Stimulated activated naive CD8-positive, alpha-beta T cell treated with anti-CD3 and anti-CD28 coated beads, Interleukin-15, Interleukin-2, amounts not matched to agents 100 U/mL and 50 U/mL, for 24 hours (primary cell): ENCODE measurements at regions not wholly inside any gene's neighbourhood (a gene's known extent, or its start where the extent isn't known, plus 50 kb on each side); places are given as distances from the start of the nearest gene placed in this dataset.
A peak's percentile ranks its signal among the peaks of the same experiment; 100 is the strongest.
"Not testable (repeated sequence)": the region's sequence is repeated elsewhere in the genome, so short reads cannot be mapped to it uniquely, and the experiment has no call there.

Experiments
- ATAC-seq: fragments of 150-1000 bp; cut with Tn5 transposase; one replicate; pipeline ENCODE4 v1.10.0; 2021
- DNase-seq: peaks from one replicate; pipeline ENCODE4 v3.0.0; 2021

GRCh38 chr12:115394496-115395220, 710.7 kb upstream of the TBX3 start:
- ATAC-seq (no peak), DNase-seq (no peak)

- no peak for DNase-seq
- ATAC-seq = no peak
Measured at GRCh38 chr12:115388139-115388538, 704.2 kb upstream of the TBX3 start.

GRCh38 chr12:115387467-115387901, 703.5 kb upstream of the TBX3 start:
- DNase-seq = no peak
- no peak for ATAC-seq

GRCh38 chr12:115386946-115387345, 703.0 kb upstream of the TBX3 start:
- ATAC-seq (no peak), DNase-seq (no peak)

- DNase-seq (no peak), ATAC-seq (no peak)
Measured at GRCh38 chr12:115385141-115385540, 701.2 kb upstream of the TBX3 start.

GRCh38 chr12:115384391-115384790, 700.4 kb upstream of the TBX3 start:
- DNase-seq (no peak), ATAC-seq (no peak)

- no peak for ATAC-seq
- no peak for DNase-seq
Measured at GRCh38 chr12:115383668-115384067, 699.7 kb upstream of the TBX3 start.

- no peak for DNase-seq
Measured at GRCh38 chr12:115382681-115383080, 698.7 kb upstream of the TBX3 start.

GRCh38 chr12:115380546-115381120, 696.7 kb upstream of the TBX3 start:
- DNase-seq (no peak), ATAC-seq (no peak)

More at GRCh38 chr12:115382681-115383080, 698.7 kb upstream of the TBX3 start:
- no peak for ATAC-seq

GRCh38 chr12:115378291-115378690, 694.3 kb upstream of the TBX3 start:
- ATAC-seq (no peak), DNase-seq (no peak)

- ATAC-seq (no peak), DNase-seq (no peak)
Measured at GRCh38 chr12:115377779-115378178, 693.8 kb upstream of the TBX3 start.

GRCh38 chr12:115377230-115377629, 693.3 kb upstream of the TBX3 start:
- no peak for ATAC-seq

GRCh38 chr12:115375186-115375991, 691.4 kb upstream of the TBX3 start:
- ATAC-seq = peak; percentile 83
- DNase-seq = peak; percentile 3

More at GRCh38 chr12:115377230-115377629, 693.3 kb upstream of the TBX3 start:
- DNase-seq = no peak

GRCh38 chr12:115374480-115375185, 690.7 kb upstream of the TBX3 start:
- ATAC-seq = peak; percentile 29

GRCh38 chr12:115371711-115372110, 687.7 kb upstream of the TBX3 start:
- ATAC-seq = no peak
- no peak for DNase-seq

More at GRCh38 chr12:115374480-115375185, 690.7 kb upstream of the TBX3 start:
- DNase-seq = no peak

GRCh38 chr12:115370650-115371049, 686.7 kb upstream of the TBX3 start:
- no peak for ATAC-seq

GRCh38 chr12:115370207-115370606, 686.2 kb upstream of the TBX3 start:
- ATAC-seq (no peak), DNase-seq (no peak)

More at GRCh38 chr12:115370650-115371049, 686.7 kb upstream of the TBX3 start:
- no peak for DNase-seq

GRCh38 chr12:115366277-115366676, 682.3 kb upstream of the TBX3 start:
- ATAC-seq = not testable (repeated sequence)

GRCh38 chr12:115365765-115366164, 681.8 kb upstream of the TBX3 start:
- ATAC-seq, DNase-seq: not testable (repeated sequence)

More at GRCh38 chr12:115366277-115366676, 682.3 kb upstream of the TBX3 start:
- not testable (repeated sequence) for DNase-seq

GRCh38 chr12:115364921-115365320, 680.9 kb upstream of the TBX3 start:
- no peak for DNase-seq
- no peak for ATAC-seq

- no peak for ATAC-seq
- DNase-seq = no peak
Measured at GRCh38 chr12:115362339-115362976, 678.5 kb upstream of the TBX3 start.

GRCh38 chr12:115357681-115358080, 673.7 kb upstream of the TBX3 start:
- DNase-seq (no peak), ATAC-seq (no peak)
